ENCODE measurements at regions not wholly inside any gene's neighbourhood (a gene's known extent, or its start where the extent isn't known, plus 50 kb on each side); places are given as distances from the start of the nearest gene placed in this dataset.

- no CpG with 5 or more reads among the region's 4 CpGs for WGBS (ENCODE audit: insufficient coverage)
These were observed 172.0 kb downstream of the UGT8 start for GRCh38 chr4:114770624-114771023.

GRCh38 chr4:114773339-114773738, 174.7 kb downstream of the UGT8 start:
- CTCF ChIA-PET: no interaction called here
- no peak for DNase-seq
- WGBS (ENCODE audit: insufficient coverage): no CpG with 5 or more reads among the region's 1 CpG
- no peak overlapping the region for H3K4me3 ChIP-seq (ENCODE audit: control insufficient read depth in 1 of 7, extremely low read depth in 1 of 7, insufficient read depth in 4 of 7, low read depth in 2 of 7, low read length in 6 of 7)
- H3K36me3 ChIP-seq (ENCODE audit: control insufficient read depth in 4 of 4, insufficient read depth in 4 of 4, low read length in 3 of 4): no peaks in the 10 kb centered on the region
- no peak overlapping the region for H3K27ac ChIP-seq (ENCODE audit: insufficient read depth in 1 of 2, low read depth in 1 of 2, low read length in 2 of 2, poor library complexity in 1 of 2, severe bottlenecking in 2 of 2)
- POLR2A ChIA-PET: no interaction called here
- no peaks in the 10 kb centered on the region for H3K9me3 ChIP-seq (ENCODE audit: control extremely low read depth in 1 of 5, control insufficient read depth in 4 of 5, insufficient read depth in 2 of 5, low read depth in 1 of 5, low read length in 4 of 5)
- H3K4me1 ChIP-seq (ENCODE audit: control extremely low read depth in 1 of 4, control insufficient read depth in 4 of 4, insufficient read depth in 4 of 4, low read length in 3 of 4): no peaks in the 10 kb centered on the region
- H3K27me3 ChIP-seq (replicated peaks in 2 of 5; ENCODE audit: control insufficient read depth in 4 of 5, insufficient read depth in 5 of 5, low read length in 4 of 5): no peaks in the 10 kb centered on the region

More at GRCh38 chr4:114770624-114771023, 172.0 kb downstream of the UGT8 start:
- Histone ChIP-seq H3K36me3 (ENCODE audit: control insufficient read depth in 4 of 4, insufficient read depth in 4 of 4, low read length in 3 of 4) (no peaks in the 10 kb centered on the region), H3K4me3 (ENCODE audit: control insufficient read depth in 1 of 7, extremely low read depth in 1 of 7, insufficient read depth in 4 of 7, low read depth in 2 of 7, low read length in 6 of 7) (no peak overlapping the region), H3K9me3 (ENCODE audit: control extremely low read depth in 1 of 5, control insufficient read depth in 4 of 5, insufficient read depth in 2 of 5, low read depth in 1 of 5, low read length in 4 of 5) (no peaks in the 10 kb centered on the region), H3K27me3 (replicated peaks in 2 of 5; ENCODE audit: control insufficient read depth in 4 of 5, insufficient read depth in 5 of 5, low read length in 4 of 5) (no peaks in the 10 kb centered on the region), H3K4me1 (ENCODE audit: control extremely low read depth in 1 of 4, control insufficient read depth in 4 of 4, insufficient read depth in 4 of 4, low read length in 3 of 4) (no peaks in the 10 kb centered on the region), H3K27ac (ENCODE audit: insufficient read depth in 1 of 2, low read depth in 1 of 2, low read length in 2 of 2, poor library complexity in 1 of 2, severe bottlenecking in 2 of 2) (no peak overlapping the region)
- no peak for DNase-seq
- ChIA-PET CTCF (no interaction called here), POLR2A (no interaction called here)
